Prostate gland (tissue), 2 donors: ENCODE measurements at regions not wholly inside any gene's neighbourhood (a gene's known extent, or its start where the extent isn't known, plus 50 kb on each side); places are given as distances from the start of the nearest gene placed in this dataset.

Experiments
- POLR2A ChIP-seq: fragments of 450-650 bp; IDR thresholded peaks from one replicate; pipeline ENCODE4 v1.6.1; 2016; ENCODE audit warnings: antibody characterized with exemption, mild to moderate bottlenecking
- TF ChIP-seq, protein P1 (sequence below), 4 experiments: fragments of 200-600 bp in 2 of 4; fragments of 450-650 bp in 2 of 4; sonication (generic) in 2 of 4; IDR thresholded peaks; 1 replicate in 3 of 4; 2 replicates in 1 of 4; pipeline ENCODE4 v1.5.1; 2016 to 2019; ENCODE audit warnings: antibody characterized with exemption in 4 of 4, mild to moderate bottlenecking in 2 of 4, moderate library complexity in 2 of 4

DNA sequence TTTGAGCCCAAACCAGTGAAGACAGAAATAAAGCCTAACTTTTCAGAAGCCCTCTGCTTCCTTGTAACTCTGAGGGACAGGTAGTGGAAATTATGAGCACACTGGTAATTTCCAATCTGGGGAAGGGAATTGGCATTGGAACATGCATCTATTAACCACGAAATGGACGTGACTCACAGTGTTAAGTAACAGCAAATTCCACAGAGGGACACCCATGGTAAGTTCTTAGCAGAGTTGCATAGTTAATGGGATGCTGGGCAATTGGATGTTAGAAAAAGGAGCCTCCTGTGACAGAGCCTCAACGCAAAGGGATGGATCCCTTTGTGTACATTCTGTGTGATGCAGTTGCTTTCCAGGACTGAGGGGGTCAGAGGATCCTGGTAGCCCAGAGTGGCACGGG is 168.6 kb downstream of the SEMA6D start:
- TF ChIP-seq, protein P1, sequence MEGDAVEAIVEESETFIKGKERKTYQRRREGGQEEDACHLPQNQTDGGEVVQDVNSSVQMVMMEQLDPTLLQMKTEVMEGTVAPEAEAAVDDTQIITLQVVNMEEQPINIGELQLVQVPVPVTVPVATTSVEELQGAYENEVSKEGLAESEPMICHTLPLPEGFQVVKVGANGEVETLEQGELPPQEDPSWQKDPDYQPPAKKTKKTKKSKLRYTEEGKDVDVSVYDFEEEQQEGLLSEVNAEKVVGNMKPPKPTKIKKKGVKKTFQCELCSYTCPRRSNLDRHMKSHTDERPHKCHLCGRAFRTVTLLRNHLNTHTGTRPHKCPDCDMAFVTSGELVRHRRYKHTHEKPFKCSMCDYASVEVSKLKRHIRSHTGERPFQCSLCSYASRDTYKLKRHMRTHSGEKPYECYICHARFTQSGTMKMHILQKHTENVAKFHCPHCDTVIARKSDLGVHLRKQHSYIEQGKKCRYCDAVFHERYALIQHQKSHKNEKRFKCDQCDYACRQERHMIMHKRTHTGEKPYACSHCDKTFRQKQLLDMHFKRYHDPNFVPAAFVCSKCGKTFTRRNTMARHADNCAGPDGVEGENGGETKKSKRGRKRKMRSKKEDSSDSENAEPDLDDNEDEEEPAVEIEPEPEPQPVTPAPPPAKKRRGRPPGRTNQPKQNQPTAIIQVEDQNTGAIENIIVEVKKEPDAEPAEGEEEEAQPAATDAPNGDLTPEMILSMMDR (IDR thresholded peaks at IDR 0.05), result no peak
- TF ChIP-seq POLR2A, result no peak
